Natural killer cell (primary cell): ENCODE measurements at regions not wholly inside any gene's neighbourhood (a gene's known extent, or its start where the extent isn't known, plus 50 kb on each side); places are given as distances from the start of the nearest gene placed in this dataset.

Source experiments
- ATAC-seq, 3 donors: fragments of 150-1000 bp in 2 of 3; fragments of 200-7000 bp in 1 of 3; cut with Tn5 transposase; 1 replicate in 1 of 3; 2 replicates in 2 of 3; pipeline ENCODE4 v1.10.0; 2021; ENCODE audit warnings: mild to moderate bottlenecking in 2 of 3, moderate library complexity in 2 of 3
- DNase-seq, 2 donors: peaks; one replicate each; pipeline versions ENCODE4 v3.0.0 to v3.0.0-alpha.2; 2013 to 2021; ENCODE audit warnings: mixed read lengths in 1 of 2
- H3K27ac ChIP-seq: one replicate; pipeline ENCODE4 v1.5.1; 2013; ENCODE audit warnings: mild to moderate bottlenecking, low read length
- H3K27me3 ChIP-seq: one replicate; pipeline ENCODE4 v1.6.1; 2013; ENCODE audit warnings: low read length; ENCODE audit not compliant: control insufficient read depth, insufficient read depth
- H3K36me3 ChIP-seq: one replicate; pipeline ENCODE4 v1.6.1; 2013; ENCODE audit warnings: low read length; ENCODE audit not compliant: control insufficient read depth, insufficient read depth
- H3K4me1 ChIP-seq: one replicate; pipeline ENCODE4 v1.6.1; 2013; ENCODE audit warnings: low read length; ENCODE audit not compliant: control insufficient read depth, insufficient read depth
- H3K4me3 ChIP-seq: one replicate; pipeline ENCODE4 v1.5.1; 2013; ENCODE audit warnings: low read length
- H3K9me3 ChIP-seq: one replicate; pipeline ENCODE4 v1.6.1; 2013; ENCODE audit warnings: low read length; ENCODE audit not compliant: control insufficient read depth, insufficient read depth
- H3K27ac Mint-ChIP-seq, 2 donors: one replicate each; pipeline ENCODE4 v1.8.0; 2022; ENCODE audit warnings: mild to moderate bottlenecking in 2 of 2, mixed read lengths in 2 of 2, moderate library complexity in 1 of 2
- H3K27me3 Mint-ChIP-seq, 2 donors: one replicate each; pipeline ENCODE4 v1.8.0; 2022; ENCODE audit warnings: low read depth in 2 of 2, mixed read lengths in 2 of 2
- H3K36me3 Mint-ChIP-seq: one replicate; pipeline ENCODE4 v1.8.0; 2022; ENCODE audit warnings: mixed read lengths
- H3K4me1 Mint-ChIP-seq, 2 donors: one replicate each; pipeline ENCODE4 v1.8.0; 2022; ENCODE audit warnings: mixed read lengths in 2 of 2
- H3K4me3 Mint-ChIP-seq: one replicate; pipeline ENCODE4 v1.8.0; 2022; ENCODE audit warnings: mild to moderate bottlenecking, moderate library complexity, mixed read lengths
- H3K9me3 Mint-ChIP-seq, 2 donors: one replicate each; pipeline ENCODE4 v1.8.0; 2022; ENCODE audit warnings: mixed read lengths in 2 of 2
- WGBS: methylation state at CpG from one replicate; pipeline ENCODE4 v1.1.7; 2013; ENCODE audit warnings: missing lambda C conversion rate; ENCODE audit not compliant: insufficient coverage; 5-methylcytosine and 5-hydroxymethylcytosine counted together
- intact Hi-C: fragments of 100-400 bp; cut with micrococcal nuclease; formaldehyde crosslinking; loops from one replicate; pipeline ENCODE4 v1.14.2; 2022
- TF ChIP-seq, protein P1 (sequence below): fragments of 200-600 bp; IDR thresholded peaks from one replicate; pipeline ENCODE4 v1.8.0; 2022; ENCODE audit warnings: antibody characterized with exemption

- TF ChIP-seq, protein P1, sequence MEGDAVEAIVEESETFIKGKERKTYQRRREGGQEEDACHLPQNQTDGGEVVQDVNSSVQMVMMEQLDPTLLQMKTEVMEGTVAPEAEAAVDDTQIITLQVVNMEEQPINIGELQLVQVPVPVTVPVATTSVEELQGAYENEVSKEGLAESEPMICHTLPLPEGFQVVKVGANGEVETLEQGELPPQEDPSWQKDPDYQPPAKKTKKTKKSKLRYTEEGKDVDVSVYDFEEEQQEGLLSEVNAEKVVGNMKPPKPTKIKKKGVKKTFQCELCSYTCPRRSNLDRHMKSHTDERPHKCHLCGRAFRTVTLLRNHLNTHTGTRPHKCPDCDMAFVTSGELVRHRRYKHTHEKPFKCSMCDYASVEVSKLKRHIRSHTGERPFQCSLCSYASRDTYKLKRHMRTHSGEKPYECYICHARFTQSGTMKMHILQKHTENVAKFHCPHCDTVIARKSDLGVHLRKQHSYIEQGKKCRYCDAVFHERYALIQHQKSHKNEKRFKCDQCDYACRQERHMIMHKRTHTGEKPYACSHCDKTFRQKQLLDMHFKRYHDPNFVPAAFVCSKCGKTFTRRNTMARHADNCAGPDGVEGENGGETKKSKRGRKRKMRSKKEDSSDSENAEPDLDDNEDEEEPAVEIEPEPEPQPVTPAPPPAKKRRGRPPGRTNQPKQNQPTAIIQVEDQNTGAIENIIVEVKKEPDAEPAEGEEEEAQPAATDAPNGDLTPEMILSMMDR: no peak
- Histone ChIP-seq H3K27me3 (no peaks in the 10 kb centered on the region), H3K4me3 (no peak overlapping the region), H3K4me1 (no peaks in the 10 kb centered on the region), H3K36me3 (no peaks in the 10 kb centered on the region), H3K27ac (no peak overlapping the region), H3K9me3 (no peaks in the 10 kb centered on the region)
- intact Hi-C loops: no loop called here
- no peak overlapping the region for H3K4me3 Mint-ChIP-seq
- H3K27ac Mint-ChIP-seq: no peak overlapping the region
- ATAC-seq (no peak), DNase-seq (no peak)
- no peaks in the 10 kb centered on the region for H3K4me1 Mint-ChIP-seq
- H3K9me3 Mint-ChIP-seq: no peaks in the 10 kb centered on the region
- WGBS: 74% methylated on average over 4 of the region's 4 CpGs
- peaks cover 0 to 4% of the 10 kb centered on the region in 2 donors for H3K27me3 Mint-ChIP-seq
- no peaks in the 10 kb centered on the region for H3K36me3 Mint-ChIP-seq
Observed at GRCh38 chr10:78169214-78169613, 135.6 kb downstream of the RPS24 start.

DNA sequence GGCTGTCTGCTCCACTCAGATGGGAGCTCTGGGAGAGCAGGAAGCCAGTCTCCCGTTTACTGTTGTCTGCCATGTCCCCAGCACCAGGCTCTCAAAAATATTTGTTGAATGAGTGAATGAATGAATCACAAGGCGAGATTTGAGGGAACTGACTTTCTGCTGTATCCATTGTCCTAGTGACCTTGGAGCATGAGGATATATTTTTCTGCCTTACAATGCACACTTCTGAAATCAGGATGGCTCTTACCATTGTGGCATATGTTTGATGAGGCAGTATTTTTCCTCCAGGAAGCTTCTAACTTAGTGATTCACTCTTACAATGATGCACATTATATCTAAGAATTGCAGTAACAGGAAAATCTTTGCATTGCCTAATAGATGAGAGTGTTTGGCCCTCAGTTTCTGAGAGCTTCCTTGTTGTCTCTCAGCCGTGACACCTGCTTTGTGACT, 136.4 kb downstream of the RPS24 start:
- no peaks in the 10 kb centered on the region for H3K9me3 Mint-ChIP-seq
- H3K36me3 Mint-ChIP-seq: no peaks in the 10 kb centered on the region
- DNase-seq (no peak), ATAC-seq (no peak)
- Histone ChIP-seq H3K9me3 (no peaks in the 10 kb centered on the region), H3K27ac (no peak overlapping the region), H3K4me1 (no peaks in the 10 kb centered on the region), H3K27me3 (no peaks in the 10 kb centered on the region), H3K36me3 (no peaks in the 10 kb centered on the region), H3K4me3 (no peak overlapping the region)
- H3K4me1 Mint-ChIP-seq: no peaks in the 10 kb centered on the region
- TF ChIP-seq, protein P1: no peak
- H3K4me3 Mint-ChIP-seq: no peak overlapping the region
- 93% methylated on average over 3 of the region's 3 CpGs for WGBS
- H3K27ac Mint-ChIP-seq: no peak overlapping the region
- peaks cover 0 to 4% of the 10 kb centered on the region in 2 donors for H3K27me3 Mint-ChIP-seq
- intact Hi-C loops: no loop called here

- no peaks in the 10 kb centered on the region for H3K9me3 ChIP-seq
- Mint-ChIP-seq H3K36me3 (no peaks in the 10 kb centered on the region), H3K4me1 (no peaks in the 10 kb centered on the region), H3K4me3 (no peak overlapping the region), H3K27ac (no peak overlapping the region), H3K27me3 (peaks cover 0 to 4% of the 10 kb centered on the region in 2 donors), H3K9me3 (no peaks in the 10 kb centered on the region)
- WGBS: 84% methylated on average over 5 of the region's 6 CpGs
- no peaks in the 10 kb centered on the region for H3K27me3 ChIP-seq
- no peak for ATAC-seq
- H3K4me3 ChIP-seq: no peak overlapping the region
- no peaks in the 10 kb centered on the region for H3K4me1 ChIP-seq
- no peak overlapping the region for H3K27ac ChIP-seq
- intact Hi-C loops: no loop called here
- no peak for DNase-seq
- TF ChIP-seq, protein P1: no peak
- no peaks in the 10 kb centered on the region for H3K36me3 ChIP-seq
Observed at GRCh38 chr10:78171633-78172400, 138.2 kb downstream of the RPS24 start.
